ENCODE measurements at regions not wholly inside any gene's neighbourhood (a gene's known extent, or its start where the extent isn't known, plus 50 kb on each side); places are given as distances from the start of the nearest gene placed in this dataset.

GRCh38 chr10:27344568-27345454 is 104.2 kb upstream of the ACBD5 start:
- no peaks in the 10 kb centered on the region for H3K27me3 Mint-ChIP-seq (ENCODE audit: low read depth)
- Histone ChIP-seq H3K9me3 (ENCODE audit: control insufficient read depth, low read depth, low read length) (no peaks in the 10 kb centered on the region), H3T11ph (ENCODE audit: low read length) (no peak overlapping the region), H3K4me2 (ENCODE audit: insufficient read depth, insufficient read length, low read length) (no peak overlapping the region), H3K14ac (ENCODE audit: insufficient read depth, low read length) (no peak overlapping the region), H3K79me1 (ENCODE audit: insufficient read depth, low read depth, low read length, poor library complexity, severe bottlenecking) (no peaks in the 10 kb centered on the region), H2BK20ac (ENCODE audit: low read depth, low read length, poor library complexity, severe bottlenecking) (no peak overlapping the region), H3K18ac (ENCODE audit: insufficient read length, low read depth, low read length) (no peak overlapping the region), H4K20me1 (ENCODE audit: control insufficient read depth, insufficient read depth, insufficient read length) (no peaks in the 10 kb centered on the region), H3K27me3 (ENCODE audit: insufficient read depth, low read length) (no peaks in the 10 kb centered on the region), H3K4ac (ENCODE audit: low read depth, low read length) (no peak overlapping the region), H3K4me1 (ENCODE audit: insufficient read depth, low read length) (no peaks in the 10 kb centered on the region), H4K91ac (ENCODE audit: insufficient read length, low read depth, low read length) (no peak overlapping the region), H3K56ac (ENCODE audit: insufficient read length, low read depth, low read length) (no peak overlapping the region), H3K9ac (ENCODE audit: extremely low read depth, insufficient read length, low read length) (no peak overlapping the region), H3K23me2 (ENCODE audit: insufficient read length, low read depth, low read length, poor library complexity, severe bottlenecking) (no peaks in the 10 kb centered on the region), H2BK15ac (ENCODE audit: low read depth, low read length) (no peak overlapping the region), H3K23ac (ENCODE audit: insufficient read length, low read depth, low read length) (no peak overlapping the region), H4K5ac (ENCODE audit: insufficient read length, low read depth, low read length) (no peak overlapping the region), H2BK12ac (ENCODE audit: insufficient read length, low read depth, low read length) (no peak overlapping the region), H3K79me2 (ENCODE audit: insufficient read depth, low read length) (no peaks in the 10 kb centered on the region), H2BK5ac (ENCODE audit: insufficient read length, low read length) (no peak overlapping the region), H2AK5ac (ENCODE audit: insufficient read length, low read length) (no peak overlapping the region), H2BK120ac (ENCODE audit: low read depth, low read length, poor library complexity, severe bottlenecking) (no peak overlapping the region), H4K8ac (replicated peaks; ENCODE audit: insufficient read length, low read depth, low read length) (no peak overlapping the region), H3K27ac (ENCODE audit: insufficient read length, low read depth, low read length) (no peak overlapping the region), H2AFZ (ENCODE audit: low read length) (peak overlapping the region; percentile 56)
- H3K9me3 Mint-ChIP-seq, result no peaks in the 10 kb centered on the region
- DNase-seq, result no peak
- H3K36me3 Mint-ChIP-seq (ENCODE audit: insufficient read depth in 1 of 3, low read depth in 3 of 3), result no peaks in the 10 kb centered on the region
- H3K4me1 Mint-ChIP-seq, result peaks cover 16 to 19% of the 10 kb centered on the region in 2 experiments
- no peak for TF ChIP-seq CTCF (conservative IDR thresholded peaks at IDR 0.05)
- no CpG with 5 or more reads among the region's 8 CpGs for WGBS (ENCODE audit: extremely low coverage, insufficient read length, low lambda C conversion rate)
- H3K4me3 Mint-ChIP-seq, result no peak overlapping the region
- H3K27ac Mint-ChIP-seq, result no peak overlapping the region
